Inferior parietal cortex (tissue), 1 donor: ENCODE measurements at regions not wholly inside any gene's neighbourhood (a gene's known extent, or its start where the extent isn't known, plus 50 kb on each side); places are given as distances from the start of the nearest gene placed in this dataset.

ENCODE experiments used
- DNase-seq: peaks from one replicate; pipeline ENCODE4 v3.0.0-alpha.2; 2016; ENCODE audit errors: extremely low spot score

DNA sequence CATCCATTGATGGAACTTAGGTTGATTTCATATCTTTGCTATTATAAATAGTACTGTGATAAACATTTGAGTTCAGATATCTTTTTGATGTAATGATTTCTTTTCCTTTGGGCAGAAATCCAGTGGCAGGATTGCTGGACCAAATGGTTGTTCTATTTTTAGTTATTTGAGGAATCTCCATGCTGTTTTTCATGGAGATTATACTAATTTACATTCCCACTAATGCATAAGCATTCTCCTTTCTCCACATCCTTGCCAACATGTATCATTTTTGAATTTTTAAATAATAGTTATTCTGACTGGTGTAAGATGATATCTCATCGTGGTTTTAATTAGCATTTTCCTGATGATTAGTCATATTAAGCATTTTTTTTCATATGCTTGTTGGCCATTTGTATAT lies 144.0 kb upstream of the SUCLG2 start:
- DNase-seq = no peak

- no peak for DNase-seq
These were observed 137.2 kb upstream of the SUCLG2 start for GRCh38 chr3:67791620-67792019.

DNA sequence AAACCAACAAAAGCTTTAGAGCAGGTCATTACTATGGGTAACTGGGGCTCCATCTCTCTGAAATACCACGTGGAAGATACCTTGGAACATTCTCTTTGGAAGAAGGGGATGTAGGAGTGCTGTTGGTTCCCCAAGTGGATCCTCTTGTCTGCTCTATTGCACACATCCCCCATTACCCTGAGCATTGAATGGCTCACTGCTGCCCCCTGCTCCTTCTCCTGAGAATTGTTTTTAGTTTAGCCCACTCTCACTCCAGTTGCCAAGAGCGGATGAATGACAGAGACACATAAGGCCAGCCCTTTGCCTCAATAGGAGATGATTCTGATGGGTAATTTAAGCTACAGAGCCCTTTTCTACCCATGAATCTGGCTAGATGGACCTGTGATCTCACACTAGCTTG lies 135.6 kb upstream of the SUCLG2 start:
- DNase-seq = peak; percentile 6

DNA sequence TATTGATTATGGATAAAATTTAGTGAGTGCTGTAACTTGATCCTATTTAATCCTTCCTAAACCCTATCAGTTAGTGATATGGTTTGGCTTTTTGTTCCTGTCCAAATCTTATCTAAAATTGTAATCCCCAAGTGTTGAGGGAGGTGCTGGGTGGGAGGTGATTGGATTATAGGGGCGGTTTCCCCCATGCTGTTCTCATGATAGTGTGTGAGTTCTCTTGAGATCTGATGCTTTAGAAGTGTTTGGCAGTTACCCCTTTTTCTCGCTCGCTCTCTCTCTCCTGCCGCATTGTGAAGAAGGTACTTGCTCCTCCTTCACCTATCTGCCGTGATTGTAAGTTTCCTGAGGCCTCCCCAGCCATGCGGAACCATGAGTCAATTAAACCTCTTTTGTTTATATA lies 134.0 kb upstream of the SUCLG2 start:
- no peak for DNase-seq

- no peak for DNase-seq
These were observed 129.2 kb upstream of the SUCLG2 start for GRCh38 chr3:67783281-67784250.

DNA sequence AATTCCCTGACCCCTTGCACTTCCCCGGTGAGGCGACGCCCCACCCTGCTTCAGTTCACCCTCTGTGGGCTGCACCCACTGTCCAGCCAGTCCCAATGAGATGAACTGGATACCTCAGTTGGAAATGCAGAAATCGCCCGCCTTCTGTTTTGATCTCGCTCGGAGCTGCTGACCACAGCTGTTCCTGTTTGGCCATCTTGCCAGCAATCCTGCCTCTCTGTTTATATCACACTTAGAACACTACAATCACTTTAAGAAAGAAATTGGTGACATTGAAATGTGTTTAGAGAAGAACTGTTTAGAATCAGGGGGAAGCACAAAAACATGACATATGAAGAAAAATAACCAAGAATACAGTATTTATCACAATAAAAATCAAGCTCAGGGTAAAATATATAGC lies 127.5 kb upstream of the SUCLG2 start:
- no peak for DNase-seq

DNA sequence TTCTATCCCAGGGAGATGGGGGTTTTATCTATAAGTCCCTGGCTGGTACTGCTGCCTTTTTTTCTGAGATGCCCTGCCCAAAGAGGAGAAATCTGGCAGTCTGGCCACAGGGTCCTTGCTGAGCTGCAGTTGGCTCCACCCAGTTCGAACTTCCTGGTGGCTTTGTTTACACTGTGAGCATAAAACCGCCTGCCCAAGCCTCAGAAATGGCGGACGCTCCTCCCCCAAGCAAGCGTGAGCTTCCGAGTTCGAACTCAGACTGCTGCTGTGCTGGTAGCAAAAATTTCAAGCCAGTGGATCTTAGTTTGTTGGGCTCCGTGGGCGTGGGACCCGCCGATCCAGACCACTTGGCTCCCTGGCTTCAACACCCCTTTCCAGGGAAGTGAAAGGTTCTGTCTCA lies 126.8 kb upstream of the SUCLG2 start:
- no peak for DNase-seq

DNA sequence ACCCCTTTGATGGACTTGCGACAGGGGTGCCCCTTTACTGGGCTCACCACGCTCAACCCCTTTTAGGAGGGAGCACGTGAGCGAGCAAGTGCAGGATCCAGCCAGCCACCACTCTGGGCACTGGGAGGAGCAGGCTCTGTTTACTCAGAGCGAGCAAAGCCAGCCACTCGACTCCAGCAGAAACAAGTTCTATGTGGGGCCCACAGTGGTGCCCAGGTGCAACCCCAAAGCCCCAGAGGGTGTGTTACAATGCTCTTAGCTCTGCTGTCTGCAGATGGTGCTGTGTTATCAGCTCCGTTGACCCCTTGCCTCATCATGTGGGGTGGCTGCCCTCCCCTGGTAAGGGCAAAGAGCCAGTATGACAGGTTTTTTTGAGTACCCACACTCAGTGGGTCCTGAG lies 120.3 kb upstream of the SUCLG2 start:
- DNase-seq = no peak

DNA sequence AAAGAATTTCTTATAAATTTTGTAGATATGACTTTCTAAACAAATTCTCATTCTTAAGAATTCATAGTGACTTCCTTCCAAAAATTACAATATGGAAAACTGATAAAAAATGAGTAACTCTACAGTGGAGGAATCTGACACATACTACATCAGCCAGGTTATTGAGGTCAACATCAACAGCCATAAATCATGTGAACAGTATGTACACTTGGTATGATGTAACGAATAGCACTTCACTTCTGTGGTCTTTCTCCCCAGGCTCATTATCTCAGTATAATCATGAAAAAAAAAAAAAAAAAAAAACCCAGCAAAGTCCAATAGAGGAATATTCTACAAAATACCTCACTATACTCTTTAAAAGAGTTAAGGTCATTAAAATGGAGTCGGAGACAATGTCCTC lies 111.2 kb upstream of the SUCLG2 start:
- no peak for DNase-seq

GRCh38 chr3:67745296-67745695 lies 90.9 kb upstream of the SUCLG2 start:
- no peak for DNase-seq

GRCh38 chr3:67744699-67745098 lies 90.3 kb upstream of the SUCLG2 start:
- no peak for DNase-seq

DNA sequence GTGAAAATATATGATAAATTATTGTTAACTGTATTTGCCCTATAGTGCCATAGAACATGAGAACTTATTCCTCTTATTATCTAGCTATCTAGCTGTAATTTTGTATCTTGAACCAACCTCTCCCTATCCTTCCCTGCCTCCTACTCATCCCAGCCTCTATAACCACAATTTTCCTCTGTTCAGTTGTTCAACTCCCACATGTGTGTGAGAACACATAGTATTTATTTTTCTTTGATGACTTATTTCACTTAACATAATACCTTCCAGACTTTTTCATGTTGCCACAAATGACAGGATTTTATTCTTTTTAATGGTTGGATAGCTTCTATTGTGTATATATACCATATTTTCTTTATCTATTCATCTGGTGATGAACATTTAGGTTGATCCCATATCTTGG lies 85.4 kb upstream of the SUCLG2 start:
- DNase-seq = no peak

DNA sequence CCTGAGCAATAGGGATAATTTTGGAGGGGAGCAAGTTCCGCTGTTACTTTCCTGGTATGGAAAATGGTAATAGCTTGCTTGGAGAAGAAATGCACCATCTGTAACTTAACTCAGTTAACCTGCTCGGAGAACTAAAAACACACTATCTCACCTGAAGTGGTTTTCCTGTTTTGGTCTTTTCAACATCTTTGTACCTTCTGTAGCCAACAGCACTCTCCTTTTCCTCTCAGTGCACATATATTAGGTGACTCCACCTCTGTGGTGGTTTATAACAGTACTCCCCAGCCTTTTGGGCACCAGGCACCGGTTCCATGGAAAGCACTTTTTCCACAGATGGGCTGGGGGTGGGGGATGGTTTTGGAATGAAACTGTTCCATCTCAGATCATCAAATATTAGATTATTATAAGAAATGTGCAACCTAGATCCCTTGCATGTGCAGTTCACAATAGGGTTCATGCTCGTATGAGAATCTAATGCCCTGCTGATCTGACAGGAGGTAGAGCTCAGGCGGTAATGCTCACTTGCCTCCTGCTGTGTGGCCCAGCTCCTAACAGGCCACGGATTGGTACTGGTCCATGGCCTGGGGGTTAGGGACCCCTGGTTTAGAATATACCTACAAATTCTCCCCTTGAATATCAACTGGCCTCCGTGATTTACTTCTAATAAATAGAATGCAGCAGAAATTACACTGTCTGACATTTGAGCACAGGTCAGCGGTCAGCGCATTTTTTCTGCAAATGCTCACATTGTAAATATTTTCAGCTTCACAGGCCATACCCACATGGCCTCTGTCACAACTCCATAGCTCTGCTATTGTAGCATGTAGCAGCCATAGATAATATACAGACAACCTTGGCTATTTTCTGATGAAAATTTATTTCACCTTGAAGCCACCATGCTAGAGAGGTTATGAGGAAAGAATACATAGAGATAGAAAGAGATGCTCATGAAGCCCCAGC lies 83.8 kb upstream of the SUCLG2 start:
- no peak for DNase-seq

- DNase-seq = no peak
These were observed 82.7 kb upstream of the SUCLG2 start for GRCh38 chr3:67737140-67737539.

DNA sequence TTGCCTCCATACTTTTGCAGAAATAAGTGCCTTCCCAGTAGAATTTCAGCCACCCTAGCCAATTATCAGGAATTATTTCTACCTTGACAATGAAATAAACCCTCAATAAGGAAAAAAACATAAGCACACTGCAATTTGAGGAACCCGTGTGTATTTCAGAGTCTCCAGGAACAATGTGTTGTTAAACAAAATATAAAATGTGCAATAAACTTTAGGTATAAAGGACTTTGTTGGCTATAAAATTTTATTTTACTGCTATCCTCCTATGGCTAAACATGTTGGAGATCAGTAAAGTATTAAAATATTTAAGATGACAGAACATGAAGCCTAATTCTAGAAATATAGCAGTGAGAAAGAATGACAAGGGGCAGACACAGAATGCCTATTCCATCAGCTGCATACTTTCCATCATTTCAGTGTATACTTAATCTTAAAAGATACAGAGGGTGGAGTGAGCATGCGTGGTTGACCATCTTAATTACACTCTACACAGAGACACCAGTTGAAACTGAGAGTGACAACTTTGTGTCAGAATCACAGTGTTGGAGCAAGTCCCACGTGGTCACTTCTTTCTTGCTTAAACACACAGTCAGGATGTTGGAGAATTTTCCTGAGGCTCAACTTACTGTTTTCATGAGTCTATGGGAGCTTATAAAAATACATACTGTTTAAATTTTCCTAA lies 79.0 kb upstream of the SUCLG2 start:
- no peak for DNase-seq

- no peak for DNase-seq
These were observed 70.0 kb upstream of the SUCLG2 start for GRCh38 chr3:67724434-67724833.

DNA sequence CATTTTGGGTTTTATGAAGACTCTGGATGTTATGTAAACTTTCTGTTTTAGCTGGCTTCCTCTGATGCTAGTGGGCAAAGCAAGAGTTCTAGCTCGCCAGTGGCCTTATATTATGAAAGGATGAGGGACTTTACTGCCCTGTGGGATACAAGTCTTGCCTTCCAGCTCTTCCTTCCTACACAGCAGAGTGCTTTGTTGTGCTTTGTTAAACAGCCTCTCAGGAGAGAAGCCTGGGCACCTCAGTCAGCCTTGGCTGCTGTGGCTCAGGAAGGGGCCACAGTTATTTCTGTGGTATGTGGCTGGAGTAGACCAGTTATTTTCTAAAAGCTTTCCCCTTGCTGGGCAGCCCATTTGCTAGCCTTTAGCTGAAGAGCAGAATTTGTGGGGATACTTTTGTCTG lies 69.5 kb upstream of the SUCLG2 start:
- DNase-seq = no peak

GRCh38 chr3:67719333-67719732 lies 64.9 kb upstream of the SUCLG2 start:
- no peak for DNase-seq

DNA sequence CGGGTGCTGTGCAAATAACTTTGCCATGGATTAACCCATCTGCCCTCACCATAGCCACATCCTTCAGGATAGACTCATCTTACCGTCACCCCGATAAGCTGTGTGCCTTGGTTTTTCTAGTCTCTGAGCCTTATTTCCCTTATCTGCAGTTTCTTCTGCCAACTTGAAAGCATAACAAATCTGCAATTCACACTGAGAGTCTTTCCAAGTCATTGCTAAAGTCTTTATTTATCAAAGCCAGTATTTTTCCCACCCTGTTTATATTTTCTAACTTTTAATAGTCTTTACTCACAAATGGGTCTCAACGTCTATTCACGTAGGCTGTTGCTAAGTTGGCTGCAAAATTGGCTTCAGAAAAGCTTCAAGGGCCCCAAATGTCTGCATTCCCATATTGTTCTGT lies 61.6 kb upstream of the SUCLG2 start:
- no peak for DNase-seq

DNA sequence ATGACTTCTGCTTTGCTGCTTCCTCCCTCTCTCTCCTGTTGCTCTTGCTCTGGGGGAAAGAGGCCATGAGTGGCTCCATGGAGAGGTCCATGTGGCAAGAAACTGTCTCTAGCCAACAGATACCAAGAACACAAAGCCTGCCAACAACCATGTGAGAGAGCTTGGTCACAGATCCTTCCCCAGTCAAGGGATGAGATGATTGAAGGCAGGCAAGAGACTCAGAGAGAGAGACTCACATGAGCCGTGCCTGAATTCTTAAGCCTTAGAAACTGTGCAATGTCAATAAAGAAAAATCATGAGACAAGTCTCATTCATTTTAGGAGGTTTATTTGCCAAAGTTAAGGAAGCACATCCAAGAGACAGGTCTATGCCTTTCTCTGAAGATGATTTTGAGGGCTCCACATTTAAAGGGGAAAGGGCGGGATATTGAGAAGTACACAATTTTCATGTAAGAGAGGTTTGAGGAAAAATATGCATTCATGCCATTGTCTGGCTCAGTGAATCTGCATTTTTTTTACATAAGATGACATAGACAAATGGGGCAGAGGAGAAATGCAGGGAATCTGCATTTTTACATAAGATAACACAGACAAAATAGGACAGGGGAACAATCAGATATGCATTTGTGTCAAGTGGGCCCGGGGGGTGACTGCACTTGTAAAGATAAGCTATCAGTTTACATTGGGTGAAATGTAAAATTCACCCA lies 59.5 kb upstream of the SUCLG2 start:
- DNase-seq = no peak

DNA sequence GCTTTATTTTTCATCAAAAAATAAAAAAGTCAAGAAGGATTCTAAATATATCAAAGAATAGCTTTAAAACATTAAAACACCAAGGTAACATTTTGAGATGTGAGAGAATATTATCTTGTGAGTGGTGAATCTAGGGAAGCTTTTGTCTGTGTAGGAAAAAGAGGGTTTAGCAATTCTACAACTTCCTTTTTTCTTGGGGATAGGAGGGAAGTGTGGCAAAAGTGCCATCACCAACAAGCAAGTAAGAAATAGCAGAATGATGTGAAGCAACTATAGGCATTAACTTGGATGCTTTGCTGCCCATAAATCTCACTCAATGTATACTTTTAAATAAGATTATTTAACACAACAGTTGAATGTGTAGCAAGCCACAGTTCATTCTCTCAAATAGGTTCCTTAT lies 57.8 kb upstream of the SUCLG2 start:
- no peak for DNase-seq
